Neural progenitor cell (in vitro differentiated cells): ENCODE measurements at regions not wholly inside any gene's neighbourhood (a gene's known extent, or its start where the extent isn't known, plus 50 kb on each side); places are given as distances from the start of the nearest gene placed in this dataset.

ENCODE experiments used
- EZH2 ChIP-seq: fragments of 200-600 bp; sonication (generic); IDR thresholded peaks from 2 replicates; pipeline ENCODE4 v1.6.1; 2017; ENCODE audit warnings: antibody characterized with exemption, mild to moderate bottlenecking, moderate library complexity
- TF ChIP-seq, protein P1 (sequence below): fragments of 200-600 bp; sonication (generic); IDR thresholded peaks from 2 replicates; pipeline ENCODE4 v1.5.1; 2017; ENCODE audit warnings: antibody characterized with exemption, mild to moderate bottlenecking

GRCh38 chr12:17577405-17577804 lies 512.6 kb downstream of the RERGL start:
- TF ChIP-seq, protein P1, sequence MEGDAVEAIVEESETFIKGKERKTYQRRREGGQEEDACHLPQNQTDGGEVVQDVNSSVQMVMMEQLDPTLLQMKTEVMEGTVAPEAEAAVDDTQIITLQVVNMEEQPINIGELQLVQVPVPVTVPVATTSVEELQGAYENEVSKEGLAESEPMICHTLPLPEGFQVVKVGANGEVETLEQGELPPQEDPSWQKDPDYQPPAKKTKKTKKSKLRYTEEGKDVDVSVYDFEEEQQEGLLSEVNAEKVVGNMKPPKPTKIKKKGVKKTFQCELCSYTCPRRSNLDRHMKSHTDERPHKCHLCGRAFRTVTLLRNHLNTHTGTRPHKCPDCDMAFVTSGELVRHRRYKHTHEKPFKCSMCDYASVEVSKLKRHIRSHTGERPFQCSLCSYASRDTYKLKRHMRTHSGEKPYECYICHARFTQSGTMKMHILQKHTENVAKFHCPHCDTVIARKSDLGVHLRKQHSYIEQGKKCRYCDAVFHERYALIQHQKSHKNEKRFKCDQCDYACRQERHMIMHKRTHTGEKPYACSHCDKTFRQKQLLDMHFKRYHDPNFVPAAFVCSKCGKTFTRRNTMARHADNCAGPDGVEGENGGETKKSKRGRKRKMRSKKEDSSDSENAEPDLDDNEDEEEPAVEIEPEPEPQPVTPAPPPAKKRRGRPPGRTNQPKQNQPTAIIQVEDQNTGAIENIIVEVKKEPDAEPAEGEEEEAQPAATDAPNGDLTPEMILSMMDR, result no peak
- TF ChIP-seq EZH2, result no peak
